ENCODE measurements at regions not wholly inside any gene's neighbourhood (a gene's known extent, or its start where the extent isn't known, plus 50 kb on each side); places are given as distances from the start of the nearest gene placed in this dataset.
A peak's percentile ranks its signal among the peaks of the same experiment; 100 is the strongest.

DNA sequence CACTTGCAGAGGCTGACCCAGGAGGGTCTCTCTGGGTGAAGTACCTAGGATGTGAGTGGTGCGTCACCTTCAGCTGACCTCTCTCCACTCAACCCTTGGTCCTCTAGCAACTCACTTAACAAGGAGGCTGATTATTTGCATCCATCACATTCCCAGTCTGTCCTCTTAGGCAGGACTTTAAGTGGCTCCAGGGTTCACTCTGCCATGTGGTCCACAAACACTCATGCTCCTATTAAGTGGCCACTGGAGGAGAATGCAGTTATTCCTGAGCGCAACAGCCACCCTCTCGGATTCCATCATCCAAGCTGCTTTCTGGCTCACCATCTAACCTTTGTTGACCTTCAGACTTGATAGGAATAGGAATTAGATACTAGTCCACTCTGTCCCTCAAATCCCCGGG, 61.1 kb upstream of the SCAF8 start:
- no peak overlapping the region for H2BK120ac ChIP-seq (ENCODE audit: low read depth, low read length)
- no peaks in the 10 kb centered on the region for H3K4me1 ChIP-seq (ENCODE audit: control insufficient read depth, low read depth, low read length)
- no peak overlapping the region for H3K9ac ChIP-seq (ENCODE audit: low read length)
- H3K4me3 ChIP-seq (ENCODE audit: low read length): no peak overlapping the region
- H2BK15ac ChIP-seq (replicated peaks; ENCODE audit: low read depth): no peak overlapping the region
- WGBS (ENCODE audit: extremely low coverage, insufficient coverage, low lambda C conversion rate): no CpG with 5 or more reads among the region's 4 CpGs
- H4K5ac ChIP-seq (ENCODE audit: low read length): no peak overlapping the region
- H3K56ac ChIP-seq (ENCODE audit: low read length): no peak overlapping the region
- no peak overlapping the region for H3K23ac ChIP-seq (ENCODE audit: low read length)
- H3K79me2 ChIP-seq (ENCODE audit: control insufficient read depth, insufficient read depth, low read length): no peaks in the 10 kb centered on the region
- no peaks in the 10 kb centered on the region for H3K27me3 ChIP-seq (ENCODE audit: insufficient read depth, low read length, poor library complexity)
- no peak overlapping the region for H3K27ac ChIP-seq (ENCODE audit: low read depth, low read length)
- no peak overlapping the region for H4K8ac ChIP-seq (ENCODE audit: low read depth, low read length)
- H3K79me1 ChIP-seq (ENCODE audit: low read length): no peaks in the 10 kb centered on the region
- H3K18ac ChIP-seq (ENCODE audit: low read length): no peak overlapping the region
- H3K36me3 ChIP-seq (ENCODE audit: control insufficient read depth, insufficient read depth, low read length): no peaks in the 10 kb centered on the region
- no peak overlapping the region for H3K4ac ChIP-seq (ENCODE audit: low read depth, low read length)
- H2BK5ac ChIP-seq (ENCODE audit: low read length): no peak overlapping the region
- no peak overlapping the region for H2AK5ac ChIP-seq (ENCODE audit: low read length)
- no peak for DNase-seq
- no peak overlapping the region for H3K4me2 ChIP-seq (ENCODE audit: low read length)

DNA sequence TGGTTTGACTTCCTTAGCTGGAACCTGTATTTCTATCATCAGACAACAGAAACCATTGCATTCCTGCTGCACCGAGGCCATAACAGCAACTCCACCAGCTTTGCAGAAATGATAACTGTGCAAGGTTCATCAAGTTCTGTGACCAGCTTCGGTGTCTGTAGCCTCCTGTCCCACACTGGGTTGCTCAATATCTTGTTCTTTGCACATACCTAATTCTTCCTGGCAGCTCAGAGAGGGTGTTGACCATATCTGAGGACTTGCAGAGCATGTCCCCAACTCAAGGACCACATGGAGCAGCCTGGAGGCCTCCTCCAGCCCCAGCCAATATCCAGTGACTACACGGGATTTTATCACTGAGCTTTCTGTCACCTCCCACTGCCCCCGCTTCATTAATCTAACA, 59.3 kb upstream of the SCAF8 start:
- no peaks in the 10 kb centered on the region for H3K79me2 ChIP-seq (ENCODE audit: control insufficient read depth, insufficient read depth, low read length)
- H3K27ac ChIP-seq (ENCODE audit: low read depth, low read length): no peak overlapping the region
- no peak overlapping the region for H3K56ac ChIP-seq (ENCODE audit: low read length)
- H3K27me3 ChIP-seq (ENCODE audit: insufficient read depth, low read length, poor library complexity): no peaks in the 10 kb centered on the region
- no peak overlapping the region for H3K4ac ChIP-seq (ENCODE audit: low read depth, low read length)
- H3K23ac ChIP-seq (ENCODE audit: low read length): no peak overlapping the region
- H4K5ac ChIP-seq (ENCODE audit: low read length): no peak overlapping the region
- no peaks in the 10 kb centered on the region for H3K79me1 ChIP-seq (ENCODE audit: low read length)
- no peak overlapping the region for H4K8ac ChIP-seq (ENCODE audit: low read depth, low read length)
- H3K9ac ChIP-seq (ENCODE audit: low read length): no peak overlapping the region
- no CpG with 5 or more reads among the region's 4 CpGs for WGBS (ENCODE audit: extremely low coverage, insufficient coverage, low lambda C conversion rate)
- no peak overlapping the region for H2BK15ac ChIP-seq (replicated peaks; ENCODE audit: low read depth)
- no peak overlapping the region for H3K18ac ChIP-seq (ENCODE audit: low read length)
- no peak overlapping the region for H3K4me2 ChIP-seq (ENCODE audit: low read length)
- no peak overlapping the region for H2AK5ac ChIP-seq (ENCODE audit: low read length)
- H3K36me3 ChIP-seq (ENCODE audit: control insufficient read depth, insufficient read depth, low read length): no peaks in the 10 kb centered on the region
- DNase-seq: peak; percentile 56
- no peak overlapping the region for H2BK5ac ChIP-seq (ENCODE audit: low read length)
- H3K4me3 ChIP-seq (ENCODE audit: low read length): no peak overlapping the region
- no peaks in the 10 kb centered on the region for H3K4me1 ChIP-seq (ENCODE audit: control insufficient read depth, low read depth, low read length)
- no peak overlapping the region for H2BK120ac ChIP-seq (ENCODE audit: low read depth, low read length)

DNA sequence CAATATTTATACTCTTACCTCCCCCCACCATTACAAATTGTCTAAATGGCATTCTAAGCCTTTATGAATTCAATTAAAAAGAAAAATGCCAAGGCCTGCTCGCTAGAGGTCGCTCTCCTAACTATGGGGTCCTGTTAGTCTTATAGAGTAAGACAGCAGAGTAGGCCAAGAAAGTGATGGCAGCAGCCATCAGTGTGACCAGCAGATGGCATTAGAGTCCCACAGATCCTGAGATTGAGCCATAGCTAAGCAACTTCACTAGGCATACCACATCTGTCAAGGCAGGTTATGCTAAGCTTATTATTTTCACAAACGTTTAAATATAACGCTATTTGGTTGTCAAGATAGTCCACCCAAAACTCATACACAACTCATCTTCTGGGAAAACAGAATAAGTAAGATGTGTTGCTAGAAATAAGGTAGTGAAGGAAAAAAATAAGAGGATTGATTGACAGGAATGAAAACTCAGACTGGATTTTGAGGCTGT, 57.6 kb upstream of the SCAF8 start:
- no peak overlapping the region for H2AK5ac ChIP-seq (ENCODE audit: low read length)
- H3K4ac ChIP-seq (ENCODE audit: low read depth, low read length): no peak overlapping the region
- no peak overlapping the region for H3K4me3 ChIP-seq (ENCODE audit: low read length)
- no peak overlapping the region for H2BK5ac ChIP-seq (ENCODE audit: low read length)
- H3K36me3 ChIP-seq (ENCODE audit: control insufficient read depth, insufficient read depth, low read length): no peaks in the 10 kb centered on the region
- no peaks in the 10 kb centered on the region for H3K4me1 ChIP-seq (ENCODE audit: control insufficient read depth, low read depth, low read length)
- H3K27me3 ChIP-seq (ENCODE audit: insufficient read depth, low read length, poor library complexity): no peaks in the 10 kb centered on the region
- no peak overlapping the region for H3K56ac ChIP-seq (ENCODE audit: low read length)
- H2BK120ac ChIP-seq (ENCODE audit: low read depth, low read length): no peak overlapping the region
- H2BK15ac ChIP-seq (replicated peaks; ENCODE audit: low read depth): no peak overlapping the region
- no peak overlapping the region for H4K5ac ChIP-seq (ENCODE audit: low read length)
- no peak overlapping the region for H3K23ac ChIP-seq (ENCODE audit: low read length)
- DNase-seq: peak; percentile 96
- H3K79me2 ChIP-seq (ENCODE audit: control insufficient read depth, insufficient read depth, low read length): no peaks in the 10 kb centered on the region
- no peaks in the 10 kb centered on the region for H3K79me1 ChIP-seq (ENCODE audit: low read length)
- no peak overlapping the region for H3K9ac ChIP-seq (ENCODE audit: low read length)
- H4K8ac ChIP-seq (ENCODE audit: low read depth, low read length): no peak overlapping the region
- H3K4me2 ChIP-seq (ENCODE audit: low read length): no peak overlapping the region
- no peak overlapping the region for H3K18ac ChIP-seq (ENCODE audit: low read length)
- no peak overlapping the region for H3K27ac ChIP-seq (ENCODE audit: low read depth, low read length)
- WGBS (ENCODE audit: extremely low coverage, insufficient coverage, low lambda C conversion rate): no CpG with 5 or more reads among the region's 4 CpGs

DNA sequence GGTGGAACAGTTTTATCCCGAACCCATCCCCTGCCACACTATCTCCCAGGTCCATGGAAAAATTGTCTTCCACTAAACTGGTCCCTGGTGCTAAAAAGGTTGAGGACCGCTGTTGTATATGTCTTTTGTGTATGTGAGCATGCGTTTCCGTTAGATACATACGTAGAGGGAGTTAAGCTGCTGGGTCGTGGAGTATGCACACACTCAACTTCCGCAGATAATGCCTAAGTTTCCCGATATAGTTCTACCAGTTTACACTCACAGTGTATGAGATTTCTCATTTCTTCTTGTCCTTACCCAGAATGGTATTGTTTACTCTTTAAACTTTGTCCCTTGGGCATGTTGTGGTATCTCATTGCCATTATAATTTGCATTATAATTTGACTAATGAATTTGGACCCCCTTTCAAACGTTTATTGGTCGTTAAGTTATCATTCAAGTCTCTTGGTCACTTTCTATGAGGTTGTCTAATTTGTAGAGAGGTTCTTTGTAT, 50.5 kb upstream of the SCAF8 start:
- no peak overlapping the region for H4K8ac ChIP-seq (ENCODE audit: low read depth, low read length)
- no peak overlapping the region for H3K9ac ChIP-seq (ENCODE audit: low read length)
- no peak overlapping the region for H2BK5ac ChIP-seq (ENCODE audit: low read length)
- no peak overlapping the region for H3K4me3 ChIP-seq (ENCODE audit: low read length)
- no peak overlapping the region for H3K4ac ChIP-seq (ENCODE audit: low read depth, low read length)
- no peaks in the 10 kb centered on the region for H3K36me3 ChIP-seq (ENCODE audit: control insufficient read depth, insufficient read depth, low read length)
- no peak overlapping the region for H3K27ac ChIP-seq (ENCODE audit: low read depth, low read length)
- H3K56ac ChIP-seq (ENCODE audit: low read length): no peak overlapping the region
- H3K4me2 ChIP-seq (ENCODE audit: low read length): no peak overlapping the region
- no peak for DNase-seq
- no peaks in the 10 kb centered on the region for H3K79me2 ChIP-seq (ENCODE audit: control insufficient read depth, insufficient read depth, low read length)
- no peaks in the 10 kb centered on the region for H3K79me1 ChIP-seq (ENCODE audit: low read length)
- no CpG with 5 or more reads among the region's 10 CpGs for WGBS (ENCODE audit: extremely low coverage, insufficient coverage, low lambda C conversion rate)
- no peaks in the 10 kb centered on the region for H3K27me3 ChIP-seq (ENCODE audit: insufficient read depth, low read length, poor library complexity)
- no peak overlapping the region for H4K5ac ChIP-seq (ENCODE audit: low read length)
- H2AK5ac ChIP-seq (ENCODE audit: low read length): no peak overlapping the region
- no peaks in the 10 kb centered on the region for H3K4me1 ChIP-seq (ENCODE audit: control insufficient read depth, low read depth, low read length)
- no peak overlapping the region for H2BK120ac ChIP-seq (ENCODE audit: low read depth, low read length)
- no peak overlapping the region for H3K23ac ChIP-seq (ENCODE audit: low read length)
- H3K18ac ChIP-seq (ENCODE audit: low read length): no peak overlapping the region
- no peak overlapping the region for H2BK15ac ChIP-seq (replicated peaks; ENCODE audit: low read depth)

Data from mesendoderm (in vitro differentiated cells).